MCF 10A (cell line): ENCODE measurements at regions not wholly inside any gene's neighbourhood (a gene's known extent, or its start where the extent isn't known, plus 50 kb on each side); places are given as distances from the start of the nearest gene placed in this dataset.

Experiments
- BruUV-seq: library from RNA; stranded (reverse); fragments of 400-500 nt; replicated peaks from 2 replicates; lab custom pipeline; 2021; lab: Mats Ljungman, UMichigan
- CTCF ChIA-PET: fragments of 300-600 bp; sonication (Branson Sonifier 250); formaldehyde crosslinking; extraction: SDS; loops from one replicate; lab custom pipeline; 2021; ENCODE audit warnings: antibody characterized with exemption, inconsistent platforms; lab: Yijun Ruan, JAX
- POLR2A ChIA-PET: fragments of 300-600, 350-650 bp; sonication (Branson Sonifier 250); formaldehyde crosslinking; extraction: SDS; loops from one replicate; lab custom pipeline; 2020; ENCODE audit warnings: antibody characterized with exemption, inconsistent platforms; lab: Yijun Ruan, JAX
- DNase-seq: peaks from one replicate; pipeline ENCODE4 v3.0.0-alpha.2; 2018; ENCODE audit not compliant: unreplicated experiment
- H3K27ac Mint-ChIP-seq: one replicate; pipeline ENCODE4 v1.8.0; 2022; ENCODE audit warnings: mild to moderate bottlenecking, low read depth, mixed read lengths; ENCODE audit not compliant: unreplicated experiment
- H3K27me3 Mint-ChIP-seq: one replicate; pipeline ENCODE4 v1.8.0; 2022; ENCODE audit warnings: mixed read lengths; ENCODE audit not compliant: insufficient read depth, unreplicated experiment
- H3K36me3 Mint-ChIP-seq: one replicate; pipeline ENCODE4 v1.8.0; 2022; ENCODE audit warnings: mild to moderate bottlenecking, moderate library complexity, mixed read lengths; ENCODE audit not compliant: insufficient read depth, unreplicated experiment
- H3K4me1 Mint-ChIP-seq: one replicate; pipeline ENCODE4 v1.8.0; 2022; ENCODE audit warnings: mixed read lengths; ENCODE audit not compliant: insufficient read depth, unreplicated experiment
- H3K4me3 Mint-ChIP-seq: one replicate; pipeline ENCODE4 v1.8.0; 2022; ENCODE audit warnings: mild to moderate bottlenecking, moderate library complexity, mixed read lengths; ENCODE audit not compliant: unreplicated experiment
- H3K9me3 Mint-ChIP-seq: one replicate; pipeline ENCODE4 v1.8.0; 2022; ENCODE audit warnings: mixed read lengths; ENCODE audit not compliant: unreplicated experiment
- intact Hi-C: fragments of 100-400 bp; cut with micrococcal nuclease; formaldehyde crosslinking; loops from 2 replicates; pipeline ENCODE4 v1.14.1; 2022
- TF ChIP-seq, protein P1 (sequence below): fragments of 200-600 bp; IDR thresholded peaks from one replicate; pipeline ENCODE4 v1.8.0; 2022; ENCODE audit warnings: antibody characterized with exemption, mild to moderate bottlenecking; ENCODE audit not compliant: unreplicated experiment

DNA sequence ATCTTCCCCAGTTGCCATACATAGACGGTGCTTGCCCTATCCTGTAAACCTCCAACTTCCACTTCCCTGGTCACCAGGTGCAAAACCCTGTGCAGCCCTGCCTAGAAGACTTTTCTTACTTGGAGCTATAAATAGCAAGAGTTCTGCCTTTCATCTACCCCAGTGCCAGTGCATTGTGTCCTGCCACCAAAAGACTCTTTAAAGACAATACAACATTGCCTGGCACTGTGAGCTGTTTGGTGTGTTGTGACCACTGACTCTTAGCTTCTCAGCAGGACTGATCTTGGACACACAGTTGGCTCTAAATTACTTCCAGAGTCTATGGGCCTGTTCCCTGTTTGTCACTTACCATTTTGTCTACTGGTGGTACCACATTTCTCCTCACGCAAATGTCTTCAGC is 608.1 kb downstream of the CDH9 start:
- intact Hi-C loops: no loop called here
- H3K36me3 Mint-ChIP-seq: no peaks in the 10 kb centered on the region
- peaks cover 3% of the 10 kb centered on the region for H3K9me3 Mint-ChIP-seq
- H3K27me3 Mint-ChIP-seq: no peaks in the 10 kb centered on the region
- H3K27ac Mint-ChIP-seq: no peak overlapping the region
- DNase-seq: no peak
- ChIA-PET CTCF (interaction anchor here (0.5 to 0.9 kb wide), 3 partner anchors 10 to 424 kb away, joined by 3 to 4 read pairs (median 3); no protein-coding TSS in a partner anchor), POLR2A (no interaction called here)
- H3K4me1 Mint-ChIP-seq: no peaks in the 10 kb centered on the region
- BruUV-seq: no TSS peak
- TF ChIP-seq, protein P1, sequence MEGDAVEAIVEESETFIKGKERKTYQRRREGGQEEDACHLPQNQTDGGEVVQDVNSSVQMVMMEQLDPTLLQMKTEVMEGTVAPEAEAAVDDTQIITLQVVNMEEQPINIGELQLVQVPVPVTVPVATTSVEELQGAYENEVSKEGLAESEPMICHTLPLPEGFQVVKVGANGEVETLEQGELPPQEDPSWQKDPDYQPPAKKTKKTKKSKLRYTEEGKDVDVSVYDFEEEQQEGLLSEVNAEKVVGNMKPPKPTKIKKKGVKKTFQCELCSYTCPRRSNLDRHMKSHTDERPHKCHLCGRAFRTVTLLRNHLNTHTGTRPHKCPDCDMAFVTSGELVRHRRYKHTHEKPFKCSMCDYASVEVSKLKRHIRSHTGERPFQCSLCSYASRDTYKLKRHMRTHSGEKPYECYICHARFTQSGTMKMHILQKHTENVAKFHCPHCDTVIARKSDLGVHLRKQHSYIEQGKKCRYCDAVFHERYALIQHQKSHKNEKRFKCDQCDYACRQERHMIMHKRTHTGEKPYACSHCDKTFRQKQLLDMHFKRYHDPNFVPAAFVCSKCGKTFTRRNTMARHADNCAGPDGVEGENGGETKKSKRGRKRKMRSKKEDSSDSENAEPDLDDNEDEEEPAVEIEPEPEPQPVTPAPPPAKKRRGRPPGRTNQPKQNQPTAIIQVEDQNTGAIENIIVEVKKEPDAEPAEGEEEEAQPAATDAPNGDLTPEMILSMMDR: no peak
- H3K4me3 Mint-ChIP-seq: no peak overlapping the region

DNA sequence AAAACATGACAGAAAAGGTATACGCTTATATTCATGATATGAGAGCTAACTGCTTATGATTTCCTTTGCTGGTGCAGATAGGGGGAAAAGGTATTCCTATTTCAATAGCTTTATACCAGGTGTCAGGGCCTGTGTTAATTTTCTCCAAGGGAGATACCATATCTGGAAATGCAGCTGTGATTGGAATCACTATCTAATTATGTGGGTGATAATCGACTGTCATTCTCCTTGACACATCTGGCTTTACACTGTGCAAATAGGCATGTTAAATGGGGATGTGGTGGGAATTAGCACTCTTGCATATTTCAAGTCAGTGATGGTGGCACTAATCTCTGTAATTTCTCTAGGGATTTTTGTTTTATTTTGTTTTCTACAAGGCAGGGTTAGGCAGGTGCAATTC is 611.1 kb downstream of the CDH9 start:
- no peaks in the 10 kb centered on the region for H3K27me3 Mint-ChIP-seq
- H3K4me3 Mint-ChIP-seq: no peak overlapping the region
- POLR2A ChIA-PET: no interaction called here
- CTCF ChIA-PET: interaction anchor here (0.6 kb wide), 1 partner anchor 918 kb away, joined by 3 read pairs; no protein-coding TSS in a partner anchor
- no TSS peak for BruUV-seq
- DNase-seq: no peak
- intact Hi-C loops: no loop called here
- H3K9me3 Mint-ChIP-seq: peaks cover 7% of the 10 kb centered on the region
- H3K4me1 Mint-ChIP-seq: no peaks in the 10 kb centered on the region
- TF ChIP-seq, protein P1: no peak
- H3K36me3 Mint-ChIP-seq: no peaks in the 10 kb centered on the region
- no peak overlapping the region for H3K27ac Mint-ChIP-seq

DNA sequence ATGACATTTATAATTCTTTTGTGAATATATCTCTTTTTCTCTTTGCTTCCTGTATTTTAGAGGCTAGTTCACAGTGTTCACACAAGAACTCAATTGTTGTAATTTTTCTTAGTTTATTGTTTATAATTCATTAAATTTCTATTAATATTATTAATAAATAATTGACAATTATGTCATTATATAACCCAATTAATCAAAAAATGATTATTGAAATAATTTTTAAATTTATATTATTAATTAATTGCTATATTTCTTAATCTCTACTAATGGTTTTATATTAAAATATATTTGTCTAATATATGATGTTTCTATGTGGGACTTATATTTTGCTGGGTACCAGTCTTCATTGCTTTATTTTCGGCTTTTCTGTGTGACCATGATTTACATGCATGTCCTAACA is 618.4 kb downstream of the CDH9 start:
- peaks cover under 1% of the 10 kb centered on the region for H3K9me3 Mint-ChIP-seq
- no TSS peak for BruUV-seq
- TF ChIP-seq, protein P1: no peak
- ChIA-PET POLR2A (interaction anchor here (0.6 kb wide), 1 partner anchor 174 kb away, joined by 3 read pairs; no protein-coding TSS in a partner anchor), CTCF (interaction anchor here (0.7 kb wide), 1 partner anchor 10 kb away, joined by 3 read pairs; no protein-coding TSS in a partner anchor)
- H3K4me1 Mint-ChIP-seq: no peaks in the 10 kb centered on the region
- H3K27me3 Mint-ChIP-seq: no peaks in the 10 kb centered on the region
- no peak for DNase-seq
- no peak overlapping the region for H3K27ac Mint-ChIP-seq
- no peak overlapping the region for H3K4me3 Mint-ChIP-seq
- H3K36me3 Mint-ChIP-seq: no peaks in the 10 kb centered on the region
- intact Hi-C loops: no loop called here

DNA sequence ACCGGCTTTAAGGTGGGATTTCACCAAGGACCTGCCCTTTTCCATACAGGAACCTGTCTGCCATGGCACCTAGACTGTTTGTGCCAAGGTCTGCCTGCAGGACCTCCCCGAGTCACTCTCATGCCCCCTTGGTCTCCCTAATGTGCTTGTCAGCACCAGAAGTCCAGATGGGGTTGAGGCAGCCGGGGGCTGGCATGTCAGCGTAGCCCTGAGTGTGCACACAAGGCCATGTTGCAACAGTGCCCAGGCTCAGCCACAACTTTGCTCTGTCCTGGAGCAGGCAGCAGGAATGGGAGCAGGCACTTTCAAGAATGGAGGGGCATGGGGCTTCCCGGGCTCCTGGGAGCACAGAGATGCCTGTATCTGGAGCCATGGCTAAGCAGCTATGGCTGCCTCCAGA is 621.5 kb downstream of the CDH9 start:
- Mint-ChIP-seq H3K4me3 (no peak overlapping the region), H3K27me3 (no peaks in the 10 kb centered on the region), H3K27ac (no peak overlapping the region), H3K4me1 (no peaks in the 10 kb centered on the region), H3K36me3 (no peaks in the 10 kb centered on the region), H3K9me3 (peaks cover 3% of the 10 kb centered on the region)
- DNase-seq: no peak
- ChIA-PET POLR2A (no interaction called here), CTCF (no interaction called here)
- TF ChIP-seq, protein P1: no peak
- no TSS peak for BruUV-seq
- intact Hi-C loops: no loop called here
